ENCODE measurements at regions not wholly inside any gene's neighbourhood (a gene's known extent, or its start where the extent isn't known, plus 50 kb on each side); places are given as distances from the start of the nearest gene placed in this dataset.

DNA sequence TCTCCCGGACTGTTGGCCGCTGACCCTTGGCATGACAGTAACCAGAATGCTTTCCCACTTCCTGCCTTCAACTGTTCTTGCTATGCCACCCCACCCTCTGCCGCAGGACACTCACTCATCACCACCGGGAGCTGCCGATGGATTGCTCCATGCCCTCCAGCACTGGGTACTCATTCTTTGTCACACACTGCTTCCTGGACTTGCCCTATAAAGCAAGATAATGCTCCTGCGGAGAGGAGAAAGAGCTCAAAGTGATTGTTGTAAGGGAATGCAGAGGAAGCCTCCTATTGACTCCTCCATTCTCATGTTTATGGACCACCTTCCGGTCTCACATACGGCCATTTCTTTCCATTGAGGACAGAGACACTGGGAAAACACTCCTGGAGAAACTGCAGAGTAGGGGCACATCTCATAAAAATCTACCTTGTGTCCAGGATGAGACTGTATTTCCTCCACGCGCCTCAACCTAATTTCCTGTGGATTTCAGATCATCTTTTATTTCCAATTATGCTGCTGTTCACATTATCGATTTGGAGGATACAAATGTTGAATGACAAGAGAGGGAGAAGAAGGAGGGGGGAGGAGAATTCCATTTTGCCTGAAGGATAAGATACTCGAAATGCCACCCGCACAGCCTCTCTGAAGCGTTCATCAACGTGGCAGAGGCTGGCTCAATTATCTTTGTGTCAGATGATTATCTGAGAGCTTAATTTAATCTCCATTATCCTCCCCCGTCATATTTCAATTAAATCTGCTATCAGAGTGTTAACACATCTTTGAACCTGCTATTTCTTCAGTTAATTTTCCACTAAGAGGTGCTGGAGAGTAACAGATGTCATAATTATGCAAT is 486.1 kb upstream of the SALL1 start:
- TF ChIP-seq, protein P1, sequence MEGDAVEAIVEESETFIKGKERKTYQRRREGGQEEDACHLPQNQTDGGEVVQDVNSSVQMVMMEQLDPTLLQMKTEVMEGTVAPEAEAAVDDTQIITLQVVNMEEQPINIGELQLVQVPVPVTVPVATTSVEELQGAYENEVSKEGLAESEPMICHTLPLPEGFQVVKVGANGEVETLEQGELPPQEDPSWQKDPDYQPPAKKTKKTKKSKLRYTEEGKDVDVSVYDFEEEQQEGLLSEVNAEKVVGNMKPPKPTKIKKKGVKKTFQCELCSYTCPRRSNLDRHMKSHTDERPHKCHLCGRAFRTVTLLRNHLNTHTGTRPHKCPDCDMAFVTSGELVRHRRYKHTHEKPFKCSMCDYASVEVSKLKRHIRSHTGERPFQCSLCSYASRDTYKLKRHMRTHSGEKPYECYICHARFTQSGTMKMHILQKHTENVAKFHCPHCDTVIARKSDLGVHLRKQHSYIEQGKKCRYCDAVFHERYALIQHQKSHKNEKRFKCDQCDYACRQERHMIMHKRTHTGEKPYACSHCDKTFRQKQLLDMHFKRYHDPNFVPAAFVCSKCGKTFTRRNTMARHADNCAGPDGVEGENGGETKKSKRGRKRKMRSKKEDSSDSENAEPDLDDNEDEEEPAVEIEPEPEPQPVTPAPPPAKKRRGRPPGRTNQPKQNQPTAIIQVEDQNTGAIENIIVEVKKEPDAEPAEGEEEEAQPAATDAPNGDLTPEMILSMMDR (conservative IDR thresholded peaks at IDR 0.05; ENCODE audit: low read depth, low read length): no peak
- TF ChIP-seq MXI1 (IDR thresholded peaks at IDR 0.05; ENCODE audit: borderline replicate concordance, low read depth, low read length) (no peak), POLR2A (IDR thresholded peaks at IDR 0.05; ENCODE audit: low read depth, low read length) (no peak), SMC3 (IDR thresholded peaks at IDR 0.05; ENCODE audit: low read depth, low read length) (no peak), MAFK (IDR thresholded peaks at IDR 0.05; ENCODE audit: low read depth, low read length) (no peak), CEBPB (IDR thresholded peaks at IDR 0.05; ENCODE audit: low read depth, low read length) (no peak), RAD21 (IDR thresholded peaks at IDR 0.05; ENCODE audit: low read length) (no peak), BHLHE40 (IDR thresholded peaks at IDR 0.05; ENCODE audit: low read depth, low read length) (no peak), CHD1 (IDR thresholded peaks at IDR 0.05; ENCODE audit: low read depth, low read length) (no peak), RCOR1 (IDR thresholded peaks at IDR 0.05; ENCODE audit: insufficient replicate concordance, low read length) (no peak)
- TF ChIP-seq, protein P2, sequence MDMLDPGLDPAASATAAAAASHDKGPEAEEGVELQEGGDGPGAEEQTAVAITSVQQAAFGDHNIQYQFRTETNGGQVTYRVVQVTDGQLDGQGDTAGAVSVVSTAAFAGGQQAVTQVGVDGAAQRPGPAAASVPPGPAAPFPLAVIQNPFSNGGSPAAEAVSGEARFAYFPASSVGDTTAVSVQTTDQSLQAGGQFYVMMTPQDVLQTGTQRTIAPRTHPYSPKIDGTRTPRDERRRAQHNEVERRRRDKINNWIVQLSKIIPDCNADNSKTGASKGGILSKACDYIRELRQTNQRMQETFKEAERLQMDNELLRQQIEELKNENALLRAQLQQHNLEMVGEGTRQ (IDR thresholded peaks at IDR 0.05; ENCODE audit: low read depth, low read length): no peak
- TF ChIP-seq, protein P3, sequence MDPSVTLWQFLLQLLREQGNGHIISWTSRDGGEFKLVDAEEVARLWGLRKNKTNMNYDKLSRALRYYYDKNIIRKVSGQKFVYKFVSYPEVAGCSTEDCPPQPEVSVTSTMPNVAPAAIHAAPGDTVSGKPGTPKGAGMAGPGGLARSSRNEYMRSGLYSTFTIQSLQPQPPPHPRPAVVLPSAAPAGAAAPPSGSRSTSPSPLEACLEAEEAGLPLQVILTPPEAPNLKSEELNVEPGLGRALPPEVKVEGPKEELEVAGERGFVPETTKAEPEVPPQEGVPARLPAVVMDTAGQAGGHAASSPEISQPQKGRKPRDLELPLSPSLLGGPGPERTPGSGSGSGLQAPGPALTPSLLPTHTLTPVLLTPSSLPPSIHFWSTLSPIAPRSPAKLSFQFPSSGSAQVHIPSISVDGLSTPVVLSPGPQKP (IDR thresholded peaks at IDR 0.05; ENCODE audit: borderline replicate concordance, low read depth, low read length): no peak

Measured in IMR-90 (cell line).